OCI-LY7 (cell line): ENCODE measurements at regions not wholly inside any gene's neighbourhood (a gene's known extent, or its start where the extent isn't known, plus 50 kb on each side); places are given as distances from the start of the nearest gene placed in this dataset.

Source experiments
- CTCF ChIP-seq: fragments of 200-600 bp; sonication (generic); conservative IDR thresholded peaks from 2 replicates; pipeline ENCODE4 v1.5.1; 2014; ENCODE audit warnings: mild to moderate bottlenecking, antibody characterized with exemption, low read length, moderate library complexity, mixed read lengths
- EZH2phosphoT487 ChIP-seq: fragments of 200-600 bp; sonication (generic); IDR thresholded peaks from 2 replicates; pipeline ENCODE4 v1.6.1; 2018; ENCODE audit warnings: low read depth, borderline replicate concordance, mild to moderate bottlenecking, mixed run types, antibody characterized with exemption, low read length, moderate library complexity, mixed read lengths

- no peak for TF ChIP-seq CTCF
- no peak for TF ChIP-seq EZH2phosphoT487
Measured at GRCh38 chr2:126303113-126303512, 352.8 kb upstream of the GYPC start.
